ENCODE measurements at regions not wholly inside any gene's neighbourhood (a gene's known extent, or its start where the extent isn't known, plus 50 kb on each side); places are given as distances from the start of the nearest gene placed in this dataset.
A peak's percentile ranks its signal among the peaks of the same experiment; 100 is the strongest.

DNA sequence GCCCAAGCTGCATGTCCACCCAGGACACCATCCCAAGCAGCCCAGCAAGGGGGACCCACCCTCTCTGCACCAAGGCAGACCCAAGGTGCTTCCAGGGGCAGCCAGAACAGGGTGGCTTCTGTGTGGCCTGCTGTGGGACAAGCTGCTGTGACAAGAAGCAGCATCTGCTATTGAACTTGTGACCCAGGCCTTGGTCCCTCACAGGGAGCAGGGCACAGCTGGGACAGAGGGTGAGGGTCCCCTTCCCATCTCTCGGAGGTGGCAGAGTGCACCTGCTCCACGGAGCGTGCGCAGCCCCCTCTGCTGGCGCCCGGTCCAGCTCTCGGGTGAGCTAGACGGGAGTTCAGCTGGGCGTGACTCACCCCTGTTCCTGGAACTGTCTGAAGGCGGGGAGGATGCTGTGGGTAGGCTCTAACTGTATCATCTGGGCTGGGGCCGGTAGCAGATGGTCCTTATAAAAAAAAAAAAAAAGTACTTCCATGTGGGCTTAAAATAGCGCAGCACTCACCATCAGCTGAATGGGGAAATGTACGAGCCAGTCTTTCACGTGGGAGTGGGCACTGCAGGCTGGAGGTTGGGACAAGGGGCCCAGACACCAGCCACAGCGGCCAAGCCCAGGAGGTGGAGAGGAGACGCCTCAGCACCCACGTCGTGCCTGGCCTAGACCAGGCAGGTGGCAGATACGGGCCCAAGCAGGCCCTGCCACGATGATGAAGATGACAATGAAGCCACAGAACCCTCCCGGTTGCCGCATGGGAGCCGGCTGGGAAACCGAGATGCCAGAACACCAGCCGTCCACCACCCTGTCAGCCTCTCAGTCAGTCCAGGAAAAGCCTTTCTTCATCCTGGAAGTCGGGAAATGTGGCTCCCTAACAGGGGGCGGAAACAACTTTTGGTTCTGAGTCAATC, 136.8 kb upstream of the ID2 start:
- peak; percentile 42 for TF ChIP-seq FOXP2 (optimal IDR thresholded peaks at IDR 0.05; ENCODE audit: borderline replicate concordance, extremely low read depth, extremely low read length, insufficient read depth)
- TF ChIP-seq SIN3A (IDR thresholded peaks at IDR 0.05; ENCODE audit: borderline replicate concordance, insufficient read depth, low read length): no peak
- no peak for TF ChIP-seq TAF1 (IDR thresholded peaks at IDR 0.05; ENCODE audit: borderline replicate concordance, insufficient read depth, low read length)
- no peak for TF ChIP-seq POLR2AphosphoS5 (IDR thresholded peaks at IDR 0.05; ENCODE audit: low read depth, low read length)
- TF ChIP-seq, protein P1, sequence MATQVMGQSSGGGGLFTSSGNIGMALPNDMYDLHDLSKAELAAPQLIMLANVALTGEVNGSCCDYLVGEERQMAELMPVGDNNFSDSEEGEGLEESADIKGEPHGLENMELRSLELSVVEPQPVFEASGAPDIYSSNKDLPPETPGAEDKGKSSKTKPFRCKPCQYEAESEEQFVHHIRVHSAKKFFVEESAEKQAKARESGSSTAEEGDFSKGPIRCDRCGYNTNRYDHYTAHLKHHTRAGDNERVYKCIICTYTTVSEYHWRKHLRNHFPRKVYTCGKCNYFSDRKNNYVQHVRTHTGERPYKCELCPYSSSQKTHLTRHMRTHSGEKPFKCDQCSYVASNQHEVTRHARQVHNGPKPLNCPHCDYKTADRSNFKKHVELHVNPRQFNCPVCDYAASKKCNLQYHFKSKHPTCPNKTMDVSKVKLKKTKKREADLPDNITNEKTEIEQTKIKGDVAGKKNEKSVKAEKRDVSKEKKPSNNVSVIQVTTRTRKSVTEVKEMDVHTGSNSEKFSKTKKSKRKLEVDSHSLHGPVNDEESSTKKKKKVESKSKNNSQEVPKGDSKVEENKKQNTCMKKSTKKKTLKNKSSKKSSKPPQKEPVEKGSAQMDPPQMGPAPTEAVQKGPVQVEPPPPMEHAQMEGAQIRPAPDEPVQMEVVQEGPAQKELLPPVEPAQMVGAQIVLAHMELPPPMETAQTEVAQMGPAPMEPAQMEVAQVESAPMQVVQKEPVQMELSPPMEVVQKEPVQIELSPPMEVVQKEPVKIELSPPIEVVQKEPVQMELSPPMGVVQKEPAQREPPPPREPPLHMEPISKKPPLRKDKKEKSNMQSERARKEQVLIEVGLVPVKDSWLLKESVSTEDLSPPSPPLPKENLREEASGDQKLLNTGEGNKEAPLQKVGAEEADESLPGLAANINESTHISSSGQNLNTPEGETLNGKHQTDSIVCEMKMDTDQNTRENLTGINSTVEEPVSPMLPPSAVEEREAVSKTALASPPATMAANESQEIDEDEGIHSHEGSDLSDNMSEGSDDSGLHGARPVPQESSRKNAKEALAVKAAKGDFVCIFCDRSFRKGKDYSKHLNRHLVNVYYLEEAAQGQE (IDR thresholded peaks at IDR 0.05; ENCODE audit: insufficient read depth in 1 of 2, low read depth in 2 of 2, low read length in 2 of 2): no peak
